ENCODE measurements at regions not wholly inside any gene's neighbourhood (a gene's known extent, or its start where the extent isn't known, plus 50 kb on each side); places are given as distances from the start of the nearest gene placed in this dataset.

DNA sequence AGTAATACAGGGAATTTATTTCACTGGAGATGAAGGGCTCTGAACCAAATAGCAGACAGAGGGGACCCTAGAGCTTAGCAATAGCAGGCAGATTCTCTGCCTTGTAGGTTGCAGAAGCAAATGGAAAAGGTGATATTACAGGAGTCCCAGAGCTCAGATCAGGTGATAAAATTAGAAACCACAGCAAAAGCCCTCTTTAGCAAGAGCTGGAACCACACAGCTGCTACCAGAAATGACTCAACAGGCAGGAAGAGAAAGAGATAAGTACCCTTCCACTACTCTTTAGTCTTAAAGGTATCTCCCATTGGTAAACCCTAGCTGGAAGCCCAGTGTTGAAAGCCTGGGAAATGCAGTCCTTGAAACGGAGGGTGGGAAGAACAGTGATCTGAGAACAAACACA is 535.6 kb upstream of the GHITM start:
- DNase-seq (ENCODE audit: extremely low spot score), result no peak
- Histone ChIP-seq H3K27ac (replicated peaks in 1 of 4) (no peak overlapping the region), H3K36me3 (no peaks in the 10 kb centered on the region), H3K4me1 (no peaks in the 10 kb centered on the region), H3K9me3 (no peaks in the 10 kb centered on the region), H3K27me3 (no peaks in the 10 kb centered on the region), H3K4me3 (no peak overlapping the region)
- intact Hi-C loops (cut with DNase I), result no loop called here
- TF ChIP-seq POLR2AphosphoS5 (IDR thresholded peaks at IDR 0.05), result no peak
- TF ChIP-seq EP300 (IDR thresholded peaks at IDR 0.05), result no peak
- TF ChIP-seq, protein P1, sequence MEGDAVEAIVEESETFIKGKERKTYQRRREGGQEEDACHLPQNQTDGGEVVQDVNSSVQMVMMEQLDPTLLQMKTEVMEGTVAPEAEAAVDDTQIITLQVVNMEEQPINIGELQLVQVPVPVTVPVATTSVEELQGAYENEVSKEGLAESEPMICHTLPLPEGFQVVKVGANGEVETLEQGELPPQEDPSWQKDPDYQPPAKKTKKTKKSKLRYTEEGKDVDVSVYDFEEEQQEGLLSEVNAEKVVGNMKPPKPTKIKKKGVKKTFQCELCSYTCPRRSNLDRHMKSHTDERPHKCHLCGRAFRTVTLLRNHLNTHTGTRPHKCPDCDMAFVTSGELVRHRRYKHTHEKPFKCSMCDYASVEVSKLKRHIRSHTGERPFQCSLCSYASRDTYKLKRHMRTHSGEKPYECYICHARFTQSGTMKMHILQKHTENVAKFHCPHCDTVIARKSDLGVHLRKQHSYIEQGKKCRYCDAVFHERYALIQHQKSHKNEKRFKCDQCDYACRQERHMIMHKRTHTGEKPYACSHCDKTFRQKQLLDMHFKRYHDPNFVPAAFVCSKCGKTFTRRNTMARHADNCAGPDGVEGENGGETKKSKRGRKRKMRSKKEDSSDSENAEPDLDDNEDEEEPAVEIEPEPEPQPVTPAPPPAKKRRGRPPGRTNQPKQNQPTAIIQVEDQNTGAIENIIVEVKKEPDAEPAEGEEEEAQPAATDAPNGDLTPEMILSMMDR (IDR thresholded peaks at IDR 0.05), result no peak
- no peak for TF ChIP-seq POLR2A (IDR thresholded peaks at IDR 0.05; ENCODE audit: low read depth)
- 71% methylated on average over 1 of the region's 1 CpG for WGBS

DNA sequence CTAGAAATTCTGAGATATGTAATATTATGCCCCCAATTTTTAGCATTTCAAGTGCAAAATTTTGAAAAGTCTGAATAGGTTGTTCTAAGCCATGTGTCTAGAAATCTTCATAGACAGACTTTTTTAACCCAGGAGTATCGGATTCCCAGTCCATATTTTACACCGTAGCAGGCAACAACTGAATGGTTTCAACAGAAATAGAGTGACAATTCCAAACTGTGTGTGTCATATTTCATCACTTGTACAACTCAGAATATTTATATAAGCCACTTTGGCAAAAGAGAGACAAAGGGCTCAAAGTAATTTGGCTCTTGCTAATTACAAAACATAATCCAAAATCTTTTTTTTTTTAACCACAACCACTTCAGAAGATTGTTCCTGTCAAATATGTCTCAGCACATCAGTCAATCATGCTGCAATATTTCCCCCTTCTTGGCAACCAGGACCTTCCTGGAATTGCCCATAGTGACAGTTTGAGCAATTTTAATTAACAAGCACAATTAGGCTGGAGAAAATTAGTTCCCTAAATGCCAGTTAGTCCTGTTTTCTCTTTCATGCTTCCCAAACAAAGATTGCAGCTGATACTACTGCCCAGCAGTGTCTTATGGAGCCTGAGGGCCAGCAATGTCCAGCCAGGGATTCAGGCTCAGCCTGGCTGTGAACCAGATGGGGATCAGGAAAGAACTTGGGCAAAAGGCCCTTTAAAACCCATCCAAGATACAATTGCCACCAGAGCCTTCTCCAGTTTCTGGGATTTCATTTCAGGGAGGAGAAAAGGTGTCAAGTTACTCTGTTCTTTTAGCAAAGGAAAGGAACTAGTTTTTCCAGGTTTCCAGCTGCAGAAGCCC is 533.3 kb upstream of the GHITM start:
- no peaks in the 10 kb centered on the region for H3K4me1 ChIP-seq
- TF ChIP-seq, protein P1 (IDR thresholded peaks at IDR 0.05), result no peak
- TF ChIP-seq POLR2A (IDR thresholded peaks at IDR 0.05; ENCODE audit: low read depth), result no peak
- no peak for TF ChIP-seq POLR2AphosphoS5 (IDR thresholded peaks at IDR 0.05)
- no peak for TF ChIP-seq EP300 (IDR thresholded peaks at IDR 0.05)
- H3K27ac ChIP-seq (replicated peaks in 1 of 4), result no peak overlapping the region
- 60% methylated on average over 2 of the region's 2 CpGs for WGBS
- no peaks in the 10 kb centered on the region for H3K9me3 ChIP-seq
- no peak overlapping the region for H3K4me3 ChIP-seq
- no peak for DNase-seq (ENCODE audit: extremely low spot score)
- intact Hi-C loops (cut with DNase I), result no loop called here
- H3K36me3 ChIP-seq, result no peaks in the 10 kb centered on the region
- no peaks in the 10 kb centered on the region for H3K27me3 ChIP-seq

DNA sequence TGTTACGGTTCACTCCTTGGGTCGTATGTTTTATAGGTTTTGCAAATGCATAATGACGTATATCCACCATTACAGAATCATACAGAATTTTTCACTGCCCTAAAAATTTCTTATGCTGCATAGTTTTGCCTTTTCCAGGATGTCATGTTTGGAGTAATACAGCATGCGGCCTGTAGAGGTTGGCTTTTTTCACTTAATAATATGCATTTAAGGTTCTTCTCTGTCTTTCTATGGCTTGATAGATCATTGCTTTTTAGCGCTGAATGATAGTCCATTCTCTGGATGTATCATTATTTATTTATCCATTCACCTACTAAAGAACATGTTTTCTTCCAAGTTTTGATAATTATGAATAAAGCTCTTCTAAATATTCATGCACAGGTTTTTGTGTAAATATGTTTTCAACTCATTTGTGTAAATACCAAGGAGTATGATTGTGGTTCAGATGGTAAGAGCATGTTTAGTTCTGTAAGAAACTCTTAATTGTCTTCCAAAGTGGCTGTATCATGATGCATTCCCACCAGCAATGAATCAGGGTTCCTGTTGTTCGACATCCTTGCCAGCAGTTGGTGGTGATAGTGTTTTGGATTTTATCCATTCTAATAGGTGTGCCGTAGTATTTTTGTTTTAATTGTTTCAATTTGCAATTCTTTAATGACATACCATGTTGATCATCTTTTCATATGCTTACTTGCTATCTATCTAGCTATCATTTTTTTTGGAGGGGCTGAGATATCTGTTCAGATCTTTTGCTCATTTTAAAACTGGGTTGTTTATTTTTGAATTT is 531.2 kb upstream of the GHITM start:
- TF ChIP-seq POLR2AphosphoS5 (IDR thresholded peaks at IDR 0.05) (no peak), EP300 (IDR thresholded peaks at IDR 0.05) (no peak)
- TF ChIP-seq, protein P1 (IDR thresholded peaks at IDR 0.05), result no peak
- WGBS, result 88% methylated on average over 7 of the region's 7 CpGs
- intact Hi-C loops (cut with DNase I), result no loop called here
- H3K27me3 ChIP-seq, result no peaks in the 10 kb centered on the region
- no peak for DNase-seq (ENCODE audit: extremely low spot score)
- no peaks in the 10 kb centered on the region for H3K4me1 ChIP-seq
- H3K9me3 ChIP-seq, result no peaks in the 10 kb centered on the region
- H3K36me3 ChIP-seq, result no peaks in the 10 kb centered on the region
- H3K27ac ChIP-seq (replicated peaks in 1 of 4), result no peak overlapping the region
- no peak overlapping the region for H3K4me3 ChIP-seq

DNA sequence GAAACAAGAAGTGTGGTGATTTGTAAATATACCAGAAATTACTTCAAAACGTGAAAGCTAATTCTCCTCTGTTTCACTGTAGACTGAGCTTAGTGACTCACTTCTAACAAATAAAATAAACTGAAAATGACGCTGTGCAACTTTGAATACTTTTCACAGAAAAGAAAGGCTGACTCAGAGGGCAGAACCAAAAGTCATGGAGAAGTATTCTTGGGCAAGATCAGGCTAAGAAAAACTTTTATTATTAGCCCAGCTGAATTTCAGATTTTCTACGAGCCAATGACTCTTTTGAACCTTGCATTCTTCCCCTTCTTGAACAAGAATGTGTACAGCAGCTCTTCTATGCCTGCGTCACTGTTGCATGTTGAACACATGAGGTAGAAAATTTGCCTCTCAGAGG is 527.3 kb upstream of the GHITM start:
- TF ChIP-seq POLR2A (IDR thresholded peaks at IDR 0.05; ENCODE audit: low read depth) (no peak), POLR2AphosphoS5 (IDR thresholded peaks at IDR 0.05) (no peak), EP300 (IDR thresholded peaks at IDR 0.05) (no peak)
- TF ChIP-seq, protein P1 (IDR thresholded peaks at IDR 0.05), result no peak
- Histone ChIP-seq H3K36me3 (no peaks in the 10 kb centered on the region), H3K9me3 (no peaks in the 10 kb centered on the region), H3K4me3 (no peak overlapping the region), H3K27ac (replicated peaks in 1 of 4) (no peak overlapping the region), H3K4me1 (no peaks in the 10 kb centered on the region), H3K27me3 (no peaks in the 10 kb centered on the region)
- WGBS, result 66% methylated on average over 4 of the region's 4 CpGs
- no peak for DNase-seq (ENCODE audit: extremely low spot score)
- intact Hi-C loops (cut with DNase I), result no loop called here
